ENCODE measurements at regions not wholly inside any gene's neighbourhood (a gene's known extent, or its start where the extent isn't known, plus 50 kb on each side); places are given as distances from the start of the nearest gene placed in this dataset.
"Not testable (repeated sequence)": the region's sequence is repeated elsewhere in the genome, so short reads cannot be mapped to it uniquely, and the experiment has no call there.

DNA sequence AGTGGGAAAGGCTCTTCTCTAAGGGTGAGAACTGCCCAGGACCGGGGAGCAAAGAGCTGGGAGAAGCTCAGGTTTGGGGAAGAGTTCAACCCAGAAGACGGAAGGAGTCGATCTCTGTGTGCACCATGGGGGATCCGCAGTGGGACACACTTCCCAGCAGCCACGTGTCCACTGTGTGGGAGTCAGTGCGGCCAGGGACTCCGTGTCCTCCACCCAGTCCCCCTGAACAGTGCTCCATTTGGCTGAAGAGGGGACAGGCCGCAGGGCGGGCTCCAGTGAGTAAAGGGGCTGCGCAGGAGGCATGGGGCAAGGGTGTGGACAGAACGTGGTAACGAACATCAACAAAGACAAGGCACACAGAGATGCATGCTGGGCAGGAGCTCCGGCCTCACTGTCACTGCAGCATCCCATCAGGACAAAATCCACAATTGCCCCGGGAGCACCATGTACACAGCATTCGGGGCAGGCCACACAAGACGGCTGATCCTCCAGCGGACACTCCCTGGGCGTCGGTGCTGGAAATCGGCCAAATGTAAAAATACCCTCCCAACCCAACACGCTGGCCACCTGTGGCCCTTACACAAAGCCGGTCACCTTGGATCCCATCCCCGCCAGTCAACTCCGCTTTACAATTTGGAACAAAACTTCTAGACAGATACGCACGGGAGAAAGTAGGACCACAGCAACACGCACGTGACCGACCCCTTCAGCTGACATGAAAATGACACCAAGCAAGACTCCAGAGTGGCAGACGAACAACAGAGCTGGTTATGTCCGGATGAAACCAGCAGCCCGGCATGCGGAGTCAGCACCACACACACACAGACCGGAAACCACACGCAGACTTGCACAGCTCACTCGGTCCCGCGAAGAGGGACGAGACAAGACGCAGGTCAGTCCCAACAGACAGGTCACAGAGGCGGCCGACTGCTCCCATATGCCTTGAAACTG, 366.8 kb downstream of the SHANK2 start:
- DNase-seq, result no peak

DNA sequence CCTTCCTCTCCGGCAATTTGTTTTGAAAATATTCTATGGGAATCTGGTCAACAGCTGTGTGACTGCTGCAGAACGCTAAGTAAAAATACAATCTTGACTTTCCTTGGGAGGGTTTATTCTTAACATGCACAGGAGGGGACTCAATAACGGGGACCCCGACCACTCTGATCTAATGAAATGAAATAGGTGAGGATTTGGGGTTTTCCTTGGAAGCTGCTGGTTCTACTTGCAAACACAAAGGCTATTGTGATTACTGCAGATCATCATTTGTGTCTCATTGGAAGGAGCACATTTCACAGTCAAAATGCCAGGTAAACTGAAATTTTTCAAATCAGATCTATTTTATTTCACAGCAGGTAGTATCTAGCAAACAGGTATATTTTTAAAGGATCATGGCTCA, 366.1 kb downstream of the SHANK2 start:
- no peak for DNase-seq

DNA sequence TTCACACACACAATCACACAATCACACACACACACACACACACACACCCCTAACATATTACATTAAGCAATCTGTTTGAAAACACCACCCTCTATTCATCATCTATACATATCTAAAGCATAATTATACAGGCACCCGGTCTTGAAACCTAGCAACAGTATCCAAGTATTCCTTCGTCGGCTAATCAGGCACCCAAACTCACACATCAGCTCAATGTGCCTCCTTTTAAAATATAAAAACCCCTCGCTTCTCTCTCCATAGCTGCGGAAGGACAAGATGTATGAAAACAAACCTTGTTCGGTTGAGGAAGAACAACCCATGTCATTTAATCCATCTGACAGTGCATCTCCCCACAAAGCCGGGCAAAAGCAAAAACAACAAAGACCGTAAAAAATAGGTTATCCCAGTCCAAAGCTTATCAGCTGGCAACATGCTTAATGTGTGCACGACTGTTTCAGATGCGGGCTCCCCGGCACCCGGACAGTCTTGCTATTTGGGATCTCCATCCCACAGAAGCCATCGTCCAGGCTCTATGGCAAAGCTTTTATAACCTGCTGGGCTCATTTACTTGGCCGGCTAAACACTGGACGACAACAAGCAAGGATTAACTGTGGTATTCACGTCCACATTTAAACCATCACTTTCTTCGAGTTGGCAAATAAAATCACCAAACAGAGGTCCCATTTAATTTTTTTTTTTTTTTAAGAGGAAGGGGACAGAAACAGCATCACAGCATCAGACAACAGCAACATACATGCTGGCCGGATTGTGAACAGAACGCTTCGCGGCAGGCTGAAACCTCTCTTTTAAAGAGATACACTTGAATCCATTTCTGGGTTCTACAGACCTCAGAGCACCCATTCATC, 365.5 kb downstream of the SHANK2 start:
- DNase-seq, result no peak

DNA sequence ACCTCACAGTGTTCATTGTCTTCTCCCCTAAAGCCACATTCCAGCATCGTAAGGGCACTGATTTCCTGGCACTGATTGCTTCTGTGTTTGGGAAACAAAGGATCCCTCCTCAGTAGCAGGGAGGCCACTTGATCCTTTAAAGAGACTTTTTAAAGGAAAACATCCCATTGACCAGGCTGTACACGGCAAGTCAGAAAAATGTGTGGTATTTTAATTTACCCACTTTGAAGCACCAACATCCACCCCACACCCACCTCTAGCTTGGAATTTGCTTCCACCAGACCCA, 364.9 kb downstream of the SHANK2 start:
- DNase-seq, result no peak

DNA sequence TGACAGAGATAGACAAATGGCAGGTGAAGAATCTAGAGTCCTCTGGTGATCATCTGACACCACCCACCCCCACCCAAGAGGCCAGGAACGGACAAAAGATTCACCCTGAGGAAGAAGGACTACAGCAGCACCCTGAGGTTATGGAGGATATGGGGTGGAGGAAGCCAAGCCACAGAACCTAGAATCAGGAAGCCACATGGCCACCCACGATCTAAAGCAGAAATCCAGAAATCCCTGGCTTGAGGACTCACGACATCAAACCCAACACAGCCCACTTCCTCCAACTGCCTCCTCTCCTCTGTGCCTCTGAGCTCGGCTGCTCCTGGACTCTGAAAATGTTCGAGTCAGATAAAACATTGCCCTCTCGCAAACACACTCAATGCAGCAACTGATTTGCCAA, 364.3 kb downstream of the SHANK2 start:
- DNase-seq, result no peak

DNA sequence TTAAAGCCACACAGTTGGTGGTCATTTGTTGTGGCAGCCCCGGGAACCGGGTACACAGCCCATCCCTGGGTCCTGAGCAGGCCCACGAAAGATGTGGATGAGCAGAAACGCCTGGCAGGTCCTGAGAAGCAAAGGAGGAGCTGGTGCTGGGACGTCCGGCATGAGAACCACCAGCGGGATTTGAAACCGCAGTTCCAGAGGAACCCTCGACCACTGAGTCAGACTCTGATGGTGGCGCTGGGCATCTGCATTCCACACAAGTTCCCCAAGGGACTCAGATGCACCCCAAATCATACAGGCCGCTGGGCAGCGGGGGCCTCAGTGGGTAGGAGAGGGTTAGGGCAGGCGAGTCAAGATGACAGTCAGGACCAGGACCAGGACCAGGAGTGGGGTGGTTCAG, 363.0 kb downstream of the SHANK2 start:
- no peak for DNase-seq

DNA sequence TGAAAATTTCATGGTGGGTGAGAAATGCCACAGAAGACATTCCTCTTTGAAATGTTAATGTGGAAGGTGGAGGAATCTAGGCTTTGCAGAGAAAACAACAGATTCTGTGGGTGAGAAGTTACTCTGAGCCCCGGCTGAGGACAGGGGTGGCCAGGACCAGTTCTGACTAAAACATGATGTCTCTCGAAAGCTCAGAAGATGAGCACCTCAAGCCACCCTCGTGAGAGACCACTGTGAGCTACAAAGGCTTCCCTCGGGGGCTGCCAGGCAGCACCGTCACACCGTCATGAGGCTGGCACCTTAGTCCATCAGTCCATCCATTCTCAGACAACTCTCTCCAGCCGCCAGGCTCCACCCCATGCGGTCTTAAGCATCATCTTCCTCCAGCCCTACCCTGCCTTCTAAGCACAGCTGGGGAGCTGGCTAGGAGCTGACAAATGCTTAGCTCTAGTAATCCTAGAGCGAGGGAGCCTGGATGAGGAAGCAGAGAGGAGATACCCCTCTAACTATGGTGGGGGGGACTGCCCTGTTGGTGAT, 360.5 kb downstream of the SHANK2 start:
- no peak for DNase-seq

DNA sequence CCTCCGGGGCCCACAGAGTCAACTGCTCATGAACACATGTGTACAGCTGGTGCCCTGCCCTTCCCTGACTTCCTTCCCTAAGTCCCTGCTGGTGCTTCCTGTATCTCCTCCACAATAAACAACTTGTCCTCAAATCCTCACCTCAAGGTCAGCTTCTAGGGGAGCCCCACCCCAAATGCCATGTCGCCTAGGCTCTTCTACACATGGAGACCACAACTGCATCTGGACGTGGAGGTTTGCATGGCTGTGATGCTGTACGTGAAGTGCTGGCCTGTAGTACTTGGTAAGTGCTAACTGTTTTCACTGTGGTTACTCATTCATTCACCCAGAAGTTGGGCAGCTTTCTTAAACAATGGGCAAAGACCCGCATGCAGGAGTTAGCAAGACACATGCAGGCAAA, 359.5 kb downstream of the SHANK2 start:
- DNase-seq, result no peak

DNA sequence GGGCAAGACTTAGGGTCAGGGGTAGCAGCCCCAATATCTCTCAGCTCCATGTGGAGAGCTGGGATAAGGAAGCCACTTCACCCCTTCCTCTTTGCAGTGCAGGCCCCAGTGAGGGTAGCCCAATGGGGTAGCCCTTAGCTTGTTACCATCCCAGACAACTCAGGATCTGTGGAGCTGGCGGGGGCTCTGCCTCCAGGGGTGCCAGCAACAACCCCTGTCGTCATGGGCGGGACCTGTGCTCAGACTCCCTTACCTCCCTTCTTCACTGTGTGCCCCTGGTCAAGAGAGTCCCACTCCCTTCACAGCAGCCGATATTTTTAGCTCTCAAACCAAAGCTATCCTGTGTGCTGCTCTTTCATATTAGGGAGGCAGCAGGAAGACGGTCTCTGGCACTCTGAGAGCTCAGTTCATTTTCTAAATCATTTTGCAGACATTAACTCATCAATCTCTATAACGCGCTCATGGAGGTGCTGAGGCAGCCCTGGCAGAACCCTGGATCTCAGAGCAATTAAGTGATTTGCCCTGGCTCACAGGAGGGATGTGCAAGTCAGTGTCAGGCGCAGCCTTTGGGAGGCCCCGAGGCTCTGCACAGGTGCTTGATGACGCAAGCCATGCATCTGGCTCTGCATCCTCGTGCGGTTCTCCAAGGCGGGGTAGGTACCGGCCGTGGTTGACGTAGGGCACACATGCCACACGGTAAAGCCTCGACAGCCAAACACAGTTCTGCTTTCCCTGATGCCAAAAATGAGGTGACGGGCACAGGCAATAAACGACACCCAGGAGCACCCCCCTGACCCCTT, 357.6 kb downstream of the SHANK2 start:
- DNase-seq, result no peak

DNA sequence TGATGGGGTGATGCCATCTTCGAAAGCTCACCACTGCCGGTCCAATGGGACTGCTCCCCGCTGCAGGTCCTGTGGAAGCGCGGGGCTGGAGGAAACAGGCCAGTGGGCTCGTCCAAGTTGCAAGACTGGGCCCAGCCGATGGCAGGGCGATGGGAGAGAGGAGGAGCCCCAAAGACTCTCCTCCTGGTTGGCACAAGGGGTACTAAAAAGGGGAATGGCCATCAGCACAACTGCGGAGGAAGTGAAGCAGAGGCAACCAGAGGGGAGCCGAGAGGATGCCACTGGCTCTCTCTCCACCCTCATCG, 357.1 kb downstream of the SHANK2 start:
- DNase-seq, result no peak

DNA sequence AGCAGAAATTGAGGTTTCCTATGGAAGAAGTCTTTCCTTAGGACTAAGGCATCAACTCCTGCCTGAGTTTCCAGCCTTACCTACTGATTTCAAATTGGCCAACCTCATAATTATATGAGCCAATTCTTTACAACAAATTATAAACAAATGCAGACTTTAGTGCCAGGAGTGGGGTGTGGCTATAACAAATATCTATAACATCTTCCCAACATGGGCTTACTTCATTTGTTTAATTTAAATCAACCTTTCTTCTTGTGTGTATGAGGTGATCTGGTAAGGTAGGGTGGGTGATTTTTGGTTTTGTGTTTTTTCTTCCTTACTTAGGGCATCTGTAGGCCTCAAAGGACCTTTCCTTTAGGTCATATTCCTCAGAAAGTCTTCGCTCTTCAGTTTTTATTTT, 354.9 kb downstream of the SHANK2 start:
- DNase-seq, result no peak

DNA sequence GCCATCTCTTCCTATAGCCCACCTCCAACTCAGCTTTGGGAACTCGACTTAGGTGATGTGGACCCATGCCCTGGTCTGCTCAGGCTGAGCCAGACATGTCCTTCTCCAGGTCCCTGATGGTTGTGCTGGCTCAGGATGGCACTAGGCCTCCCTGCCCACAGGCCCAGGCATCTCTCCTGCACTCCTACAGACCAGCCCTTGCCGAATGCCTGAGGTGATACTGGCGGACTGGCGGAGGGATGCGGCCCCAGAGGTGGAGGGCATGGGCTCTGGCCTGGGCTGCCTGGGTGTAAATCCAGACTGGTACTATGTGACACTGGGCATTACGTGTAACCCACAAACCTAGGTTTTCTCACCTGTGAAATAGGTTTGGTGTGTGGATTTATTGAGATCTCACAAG, 352.8 kb downstream of the SHANK2 start:
- no peak for DNase-seq

DNA sequence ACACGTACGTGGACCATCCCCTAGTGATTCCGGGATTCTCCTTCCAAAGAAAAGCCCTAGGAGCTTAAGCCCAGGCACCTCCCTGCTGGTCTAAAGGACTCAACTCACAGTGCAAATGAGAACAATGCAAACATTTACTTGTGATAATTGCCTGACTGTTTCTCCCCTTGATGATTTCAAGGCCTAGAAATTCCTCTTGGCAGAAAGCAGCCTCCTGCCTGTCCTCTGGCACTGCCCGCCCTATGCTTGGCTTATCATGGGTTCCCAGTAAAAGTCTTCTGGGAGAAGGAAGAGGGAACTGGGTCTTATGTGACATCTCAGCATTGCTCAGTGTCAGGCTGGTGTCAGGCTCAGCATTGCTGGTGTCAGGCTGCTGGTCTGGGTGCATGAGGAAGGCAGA, 351.8 kb downstream of the SHANK2 start:
- no peak for DNase-seq

DNA sequence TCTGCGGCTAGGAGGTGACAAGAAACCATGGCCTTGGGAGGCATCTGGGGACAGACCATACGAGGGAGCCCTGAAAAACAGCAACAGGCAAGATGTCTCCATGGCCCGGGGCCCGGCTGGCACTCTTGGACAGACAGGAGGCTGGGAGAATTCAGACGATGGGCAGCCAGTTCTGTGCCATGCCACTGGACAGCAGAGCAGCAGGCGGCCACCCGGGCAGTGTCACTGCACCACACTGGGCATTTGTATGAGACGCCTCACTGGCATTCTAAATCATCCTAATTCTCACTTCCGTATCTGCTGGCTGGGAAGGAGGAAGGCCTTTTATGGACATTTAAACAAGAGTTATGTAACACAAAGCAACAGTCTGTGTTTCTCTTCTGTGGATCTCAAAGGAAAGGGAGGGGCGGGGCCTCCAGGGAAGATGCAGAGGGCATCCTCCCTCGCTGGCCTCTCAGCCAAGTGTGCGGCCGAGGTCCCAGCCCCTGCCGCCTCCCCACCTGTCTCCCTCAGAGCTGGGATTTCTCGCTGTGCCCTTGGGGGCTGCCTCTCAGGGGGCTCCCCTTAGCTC, 350.3 kb downstream of the SHANK2 start:
- DNase-seq, result no peak

DNA sequence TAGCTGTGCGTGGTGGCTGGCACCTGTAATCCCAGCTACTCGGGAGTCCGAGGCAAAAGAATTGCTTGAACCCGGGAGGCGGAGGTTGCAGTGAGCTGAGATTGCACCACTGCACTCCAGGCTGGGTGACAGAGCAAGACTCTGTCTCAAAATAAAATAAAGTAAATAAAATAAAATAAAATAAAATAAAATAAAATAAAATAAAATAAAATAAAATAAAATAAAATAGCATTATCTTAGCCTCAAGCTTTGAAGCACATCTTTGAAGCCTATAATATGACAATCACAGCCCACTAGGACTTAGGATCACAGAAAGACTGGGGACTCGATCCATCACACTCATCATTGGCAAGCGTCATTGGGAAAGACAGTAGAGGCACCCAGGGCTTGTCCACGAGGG, 349.1 kb downstream of the SHANK2 start:
- not testable (repeated sequence) for DNase-seq

DNA sequence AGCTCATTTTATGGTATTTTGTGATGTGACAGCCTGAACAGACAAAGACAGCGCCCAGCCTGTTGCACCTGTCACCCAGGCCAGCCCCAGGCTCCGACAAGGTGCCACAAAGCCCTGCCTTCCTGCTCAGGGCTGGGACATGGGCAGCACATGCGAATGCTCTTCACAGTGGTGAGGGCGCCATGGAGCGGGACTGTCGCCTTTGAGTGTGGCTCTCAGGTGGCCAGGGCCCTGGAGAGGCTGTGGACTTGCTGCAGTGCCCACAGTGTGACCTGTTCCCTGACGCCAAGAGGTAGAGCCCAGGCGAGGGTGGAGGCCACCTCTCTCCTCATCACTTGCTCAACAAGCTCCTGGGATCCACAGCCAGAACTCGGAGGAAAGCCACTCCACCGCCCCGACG, 346.3 kb downstream of the SHANK2 start:
- no peak for DNase-seq

DNA sequence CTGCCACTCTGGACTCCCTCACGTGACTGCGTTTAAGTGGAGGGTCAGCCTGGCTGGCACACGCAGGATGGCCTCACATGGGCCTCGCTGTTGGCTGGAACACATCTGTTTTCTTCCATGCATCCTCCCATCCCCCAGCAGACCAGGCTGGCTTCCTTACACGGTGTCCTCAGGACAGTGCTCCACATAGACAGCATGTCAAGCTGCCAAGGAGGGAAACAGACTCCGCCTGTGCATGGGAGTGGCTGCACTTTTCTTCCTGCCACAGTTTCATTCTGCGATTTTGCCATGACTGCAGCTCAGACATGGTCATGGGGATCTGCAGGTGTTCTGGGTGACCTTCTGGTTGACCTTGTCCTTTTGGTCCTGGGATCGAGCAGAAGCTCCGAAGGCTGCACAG, 344.2 kb downstream of the SHANK2 start:
- DNase-seq, result no peak

DNA sequence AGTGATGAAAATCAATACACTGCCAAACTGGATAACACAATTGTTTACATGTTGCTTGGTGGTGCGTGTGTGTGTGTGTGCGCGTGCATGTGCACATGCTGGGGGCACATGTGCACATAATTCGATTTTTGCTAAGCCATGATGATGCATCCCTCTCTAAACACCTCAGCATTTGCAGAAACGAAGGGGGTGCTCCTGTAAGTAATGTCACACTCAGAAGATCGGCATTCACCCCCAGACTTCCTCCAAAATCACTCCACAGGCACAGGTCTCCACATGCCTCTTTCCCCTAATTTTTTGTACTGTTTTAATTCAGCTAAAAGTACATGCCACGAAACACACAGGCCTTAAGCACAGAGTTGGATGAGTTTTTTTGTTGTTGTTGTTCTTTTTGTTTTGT, 341.5 kb downstream of the SHANK2 start:
- DNase-seq, result no peak

DNA sequence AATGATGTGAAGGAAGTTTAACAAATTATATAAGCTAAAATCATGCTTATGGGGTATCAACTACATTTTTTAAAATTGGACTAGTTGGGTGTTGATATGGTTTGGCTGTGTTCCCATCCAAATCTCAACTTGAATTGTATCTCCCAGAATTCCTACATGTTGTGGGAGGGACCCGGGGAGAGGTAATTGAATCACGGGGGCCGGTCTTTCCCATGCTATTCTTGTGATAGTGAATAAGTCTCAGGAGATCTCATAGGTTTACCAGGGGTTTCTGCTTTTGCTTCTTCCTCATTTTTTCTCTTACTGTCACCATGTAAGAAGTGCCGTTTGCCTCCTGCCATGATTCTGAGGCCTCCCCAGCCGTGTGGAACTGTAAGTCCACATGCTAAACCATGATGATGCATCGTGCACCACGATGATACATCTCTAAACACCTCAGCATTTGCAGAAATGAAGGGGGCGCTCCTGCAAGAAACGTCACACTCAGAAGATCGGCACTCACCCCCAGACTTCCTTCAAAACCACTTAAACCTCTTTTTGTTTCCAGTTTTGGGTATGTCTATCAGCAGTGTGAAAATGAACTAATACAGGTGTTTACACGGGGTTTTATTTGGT, 340.0 kb downstream of the SHANK2 start:
- no peak for DNase-seq

DNA sequence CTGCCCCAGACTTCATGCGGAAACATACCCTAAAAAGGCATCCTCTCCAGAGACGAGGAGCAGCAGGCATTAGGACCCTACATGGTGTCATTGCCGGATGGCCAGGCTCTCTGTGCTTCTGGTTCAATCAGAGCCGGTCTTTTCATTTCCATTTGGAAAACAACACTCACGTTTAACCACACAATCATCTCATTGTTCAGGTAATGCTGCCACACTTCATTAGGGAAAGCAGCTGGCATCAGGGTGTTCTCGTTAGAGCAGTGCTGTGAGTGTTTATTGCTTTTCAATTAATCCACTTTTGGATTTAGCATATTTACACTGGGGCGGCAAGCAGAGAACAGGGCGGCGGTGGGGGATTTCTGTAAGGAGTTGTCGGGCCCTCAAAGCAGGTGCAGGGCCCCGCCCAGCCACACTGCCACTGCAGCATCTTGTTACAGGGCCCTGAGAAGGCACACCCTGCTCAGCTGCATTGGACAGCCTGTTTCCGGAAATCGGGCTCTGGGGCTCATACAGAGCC, 338.6 kb downstream of the SHANK2 start:
- no peak for DNase-seq

DNA sequence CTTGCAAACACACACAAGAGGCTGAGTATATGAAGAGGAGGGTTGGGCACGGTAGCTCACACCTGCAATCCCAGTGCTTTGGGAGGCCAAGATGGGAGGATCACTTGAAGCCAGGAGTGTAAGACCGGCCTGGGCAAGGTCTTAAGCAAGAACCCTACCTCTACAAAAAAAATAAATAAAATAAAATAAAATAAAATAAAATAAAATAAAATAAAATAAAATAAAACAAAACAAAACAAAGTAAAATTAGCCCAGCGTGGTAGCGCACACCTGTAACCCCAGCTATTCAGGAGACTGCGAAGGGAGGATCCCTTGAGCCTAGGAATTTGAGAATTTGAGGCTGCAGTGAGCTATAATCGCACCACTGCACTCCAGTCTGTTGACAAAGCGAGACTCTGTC, 337.9 kb downstream of the SHANK2 start:
- no peak for DNase-seq

Data from CD4-positive, alpha-beta T cell treated with Interleukin-12 subunit alpha and Interleukin-12 subunit beta, for 1 hour (primary cell).